Skeletal muscle cell (primary cell): ENCODE measurements at regions not wholly inside any gene's neighbourhood (a gene's known extent, or its start where the extent isn't known, plus 50 kb on each side); places are given as distances from the start of the nearest gene placed in this dataset.
A peak's percentile ranks its signal among the peaks of the same experiment; 100 is the strongest.
"Not testable (repeated sequence)": the region's sequence is repeated elsewhere in the genome, so short reads cannot be mapped to it uniquely, and the experiment has no call there.

ENCODE experiments used
- DNase-seq: peaks from one replicate; pipeline ENCODE4 v3.0.0-alpha.2; 2010; ENCODE audit warnings: low read depth
- H3K4me3 ChIP-seq: 2 replicates; pipeline ENCODE4 v1.5.1; 2011; ENCODE audit warnings: low read depth, mild to moderate bottlenecking, control low read depth, low read length, moderate library complexity

DNA sequence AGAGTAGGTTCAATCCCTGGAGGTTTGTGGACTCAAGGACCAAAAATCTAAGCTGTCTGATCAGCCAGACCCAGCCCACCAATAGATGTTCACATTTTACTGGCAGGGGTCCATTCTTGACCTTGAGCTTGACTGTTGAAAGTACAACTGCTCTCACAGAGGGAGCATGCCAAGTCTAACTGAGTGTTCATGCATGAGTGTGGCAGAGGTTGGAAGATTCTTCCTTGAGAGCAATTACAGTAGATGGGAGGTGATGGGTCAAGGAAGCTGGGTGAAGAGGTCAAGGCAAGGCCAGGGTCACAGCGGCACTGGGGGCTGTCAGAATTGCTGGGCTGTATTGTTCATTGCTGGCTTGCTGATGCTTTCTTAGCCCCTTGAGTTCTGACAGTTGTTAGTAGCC is 202.8 kb upstream of the SVIL start:
- H3K4me3 ChIP-seq, result no peak overlapping the region
- DNase-seq, result no peak

GRCh38 chr10:29836396-29836795 is 201.6 kb upstream of the SVIL start:
- no peak overlapping the region for H3K4me3 ChIP-seq
- no peak for DNase-seq

DNA sequence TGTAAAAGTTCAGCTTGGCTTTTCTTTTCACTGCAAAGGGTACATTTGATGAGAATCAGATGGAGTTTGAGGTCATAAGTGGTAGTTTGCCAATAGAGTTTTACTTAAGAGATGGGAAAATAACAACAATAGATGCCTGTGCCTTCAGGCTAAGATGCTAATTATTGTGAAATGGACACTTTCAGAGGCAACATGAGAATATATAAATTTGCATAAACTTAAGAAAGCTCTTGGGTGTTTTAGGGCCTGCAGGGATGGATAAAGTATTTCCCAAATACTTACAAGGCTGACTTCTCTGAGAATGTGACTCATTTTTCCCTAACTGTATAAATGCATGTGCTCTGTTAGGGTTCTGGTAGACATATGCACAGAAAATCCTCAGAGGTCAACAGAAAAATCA is 200.3 kb upstream of the SVIL start:
- H3K4me3 ChIP-seq, result no peak overlapping the region
- DNase-seq, result no peak

GRCh38 chr10:29830531-29831512 is 196.1 kb upstream of the SVIL start:
- DNase-seq, result no peak
- H3K4me3 ChIP-seq, result no peak overlapping the region

- H3K4me3 ChIP-seq, result no peak overlapping the region
- DNase-seq, result no peak
These were observed 195.0 kb upstream of the SVIL start for GRCh38 chr10:29829776-29830175.

GRCh38 chr10:29828956-29829355 is 194.2 kb upstream of the SVIL start:
- no peak overlapping the region for H3K4me3 ChIP-seq
- DNase-seq, result no peak

GRCh38 chr10:29828440-29828894 is 193.7 kb upstream of the SVIL start:
- H3K4me3 ChIP-seq, result no peak overlapping the region
- DNase-seq, result no peak

DNA sequence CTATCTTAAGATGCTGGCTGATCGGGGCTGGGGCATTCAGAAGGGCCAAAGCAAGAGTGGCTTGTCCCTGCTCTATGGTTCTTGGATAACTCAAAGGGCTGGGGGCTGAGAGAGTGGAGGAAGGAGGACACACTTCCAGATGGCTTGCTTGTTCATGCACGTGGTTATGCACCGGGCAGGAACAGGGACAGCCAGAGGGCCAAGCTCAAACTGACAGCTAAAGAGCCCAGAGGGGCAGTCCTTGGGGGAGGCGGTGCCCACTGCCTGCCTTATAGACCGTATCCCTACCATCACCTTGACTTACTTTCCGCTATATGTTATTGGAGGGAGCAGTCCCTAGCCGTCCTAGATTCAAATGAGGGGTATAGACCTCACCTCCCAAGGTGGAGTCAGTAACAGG is 192.7 kb upstream of the SVIL start:
- no peak overlapping the region for H3K4me3 ChIP-seq
- DNase-seq, result no peak

GRCh38 chr10:29826801-29827450 is 192.2 kb upstream of the SVIL start:
- DNase-seq, result no peak

DNA sequence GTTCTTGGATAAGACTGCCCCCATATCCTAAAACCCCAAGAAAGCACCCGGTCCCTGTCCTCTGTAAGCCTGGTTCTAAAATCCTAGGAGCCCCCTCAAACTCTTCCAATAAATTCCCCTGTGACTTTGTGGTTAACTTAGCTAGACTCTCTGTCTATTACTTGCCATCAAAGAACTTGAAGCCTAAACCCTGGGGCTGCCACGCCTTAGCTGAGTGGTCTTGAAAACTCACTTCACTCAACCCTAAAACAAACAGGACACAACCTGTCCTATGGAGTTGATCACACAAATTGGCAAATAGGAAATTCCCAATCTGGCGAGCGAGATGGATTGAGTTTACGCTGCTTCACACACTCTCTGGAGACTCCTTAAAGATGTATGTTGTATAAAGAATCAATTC is 191.4 kb upstream of the SVIL start:
- no peak overlapping the region for H3K4me3 ChIP-seq
- DNase-seq, result no peak

More at GRCh38 chr10:29826801-29827450, 192.2 kb upstream of the SVIL start:
- no peak overlapping the region for H3K4me3 ChIP-seq

DNA sequence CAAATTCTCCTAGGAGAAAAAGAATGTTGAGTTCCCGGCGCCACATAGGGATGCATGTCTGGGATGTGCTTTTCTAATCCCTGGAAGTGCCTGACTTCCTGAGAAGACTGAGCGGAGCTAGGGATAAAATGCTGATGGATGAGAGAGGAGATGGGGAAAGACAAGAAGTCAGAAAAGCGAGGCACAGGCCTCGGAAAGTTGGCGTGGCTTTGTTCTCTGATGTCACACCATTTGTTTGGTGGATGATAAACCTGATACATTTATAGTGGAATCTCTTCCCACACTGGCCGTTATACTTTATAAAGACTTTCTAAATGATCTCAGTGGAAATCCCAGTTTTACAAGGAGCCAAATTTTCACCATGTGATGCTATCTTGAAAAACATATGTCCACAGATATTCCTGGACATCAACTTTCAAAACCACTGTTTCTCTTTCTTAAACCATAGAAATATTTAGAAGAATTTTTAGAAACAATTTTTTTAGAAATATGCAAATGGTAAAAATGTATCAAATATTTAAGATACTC is 188.8 kb upstream of the SVIL start:
- no peak for DNase-seq
- H3K4me3 ChIP-seq, result no peak overlapping the region

DNA sequence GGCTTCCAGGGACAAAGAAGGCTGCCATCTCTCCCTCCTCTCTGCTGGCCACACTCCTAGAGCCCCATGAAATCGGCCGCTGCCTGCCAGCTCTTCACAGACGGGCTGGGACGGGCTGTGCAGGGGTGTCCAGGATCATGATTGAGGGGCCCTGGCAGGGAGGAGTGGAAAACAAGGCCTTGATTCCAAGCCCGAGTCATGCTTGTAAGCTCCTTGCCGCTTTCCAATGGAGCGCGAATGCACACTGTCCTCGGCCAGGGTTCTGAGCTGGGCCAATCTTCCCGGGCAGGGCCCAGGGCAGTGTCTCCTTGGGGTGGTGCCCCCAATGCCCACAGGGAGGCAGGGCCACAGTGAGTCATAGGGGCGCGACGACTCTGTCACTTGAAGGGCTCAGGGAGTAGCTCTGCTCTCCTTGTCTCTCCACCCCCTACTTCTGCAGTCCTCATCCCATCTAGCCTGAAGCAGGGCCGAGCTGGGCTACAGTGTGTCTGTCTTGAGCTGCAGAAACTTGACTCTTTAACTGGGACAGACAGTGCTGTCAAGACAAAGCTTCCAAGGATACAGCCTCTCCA is 186.2 kb upstream of the SVIL start:
- H3K4me3 ChIP-seq, result no peak overlapping the region

DNA sequence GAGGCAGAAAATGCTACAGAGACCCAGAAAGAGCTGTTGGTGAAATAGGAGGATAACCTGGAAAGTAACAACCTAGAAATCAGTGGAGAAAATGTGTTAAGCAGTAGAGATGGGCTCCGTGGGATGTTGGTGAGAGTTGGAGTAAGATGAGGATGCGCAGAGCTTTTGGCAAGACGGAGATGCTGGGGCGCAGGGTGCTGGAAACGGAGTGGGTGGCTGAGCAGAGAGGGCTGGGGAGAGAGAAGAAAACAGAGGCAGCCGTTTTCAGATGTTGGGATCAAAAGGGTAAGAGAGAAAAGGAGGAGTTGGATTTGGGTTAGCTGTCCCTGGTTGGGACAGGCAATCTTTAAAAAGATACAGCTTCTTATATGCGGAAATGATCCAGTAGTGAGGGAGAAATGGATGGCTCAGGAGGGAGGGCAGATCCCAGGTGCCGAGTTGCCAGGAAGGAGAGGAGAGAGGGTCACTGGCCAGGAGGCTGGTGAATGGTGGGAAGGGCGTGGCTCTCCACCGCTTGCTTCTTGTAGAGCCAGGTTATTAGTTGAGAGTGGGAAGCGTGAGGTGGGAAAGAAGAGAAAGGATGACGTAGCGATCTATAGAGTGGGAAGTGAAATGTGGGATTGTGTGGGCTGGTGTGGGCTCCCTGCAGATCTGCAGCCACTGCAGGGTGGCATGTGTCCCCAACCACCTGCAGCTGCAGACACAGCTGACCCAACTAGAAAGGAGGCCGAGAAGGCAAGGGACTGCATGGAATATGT is 182.2 kb upstream of the SVIL start:
- no peak for DNase-seq
- H3K4me3 ChIP-seq, result no peak overlapping the region

More for the DNA sequence above, 186.2 kb upstream of the SVIL start:
- DNase-seq, result no peak

- no peak for DNase-seq
These were observed 180.8 kb upstream of the SVIL start for GRCh38 chr10:29815572-29815971.

GRCh38 chr10:29811751-29812427 is 177.1 kb upstream of the SVIL start:
- no peak overlapping the region for H3K4me3 ChIP-seq
- peak; percentile 95 for DNase-seq

More at GRCh38 chr10:29815572-29815971, 180.8 kb upstream of the SVIL start:
- H3K4me3 ChIP-seq, result no peak overlapping the region

GRCh38 chr10:29810816-29811215 is 176.0 kb upstream of the SVIL start:
- H3K4me3 ChIP-seq, result no peak overlapping the region
- no peak for DNase-seq

GRCh38 chr10:29810231-29810630 is 175.5 kb upstream of the SVIL start:
- not testable (repeated sequence) for H3K4me3 ChIP-seq, DNase-seq

- no peak overlapping the region for H3K4me3 ChIP-seq
- DNase-seq, result no peak
These were observed 174.6 kb upstream of the SVIL start for GRCh38 chr10:29809383-29809782.
